ENCODE measurements at regions not wholly inside any gene's neighbourhood (a gene's known extent, or its start where the extent isn't known, plus 50 kb on each side); places are given as distances from the start of the nearest gene placed in this dataset.

- TF ChIP-seq EZH2 (IDR thresholded peaks at IDR 0.05; ENCODE audit: insufficient read depth, poor library complexity, severe bottlenecking) (no peak), EZH2phosphoT487 (IDR thresholded peaks at IDR 0.05; ENCODE audit: insufficient read depth, low read depth) (no peak)
Observed at GRCh38 chr6:163645560-163645959, 231.0 kb downstream of the QKI start.
